Keratinocyte (primary cell): ENCODE measurements at regions not wholly inside any gene's neighbourhood (a gene's known extent, or its start where the extent isn't known, plus 50 kb on each side); places are given as distances from the start of the nearest gene placed in this dataset.
"Not testable (repeated sequence)": the region's sequence is repeated elsewhere in the genome, so short reads cannot be mapped to it uniquely, and the experiment has no call there.

ENCODE experiments used
- DNase-seq: peaks from one replicate; pipeline ENCODE4 v3.0.0-alpha.2; 2011; ENCODE audit warnings: low read depth, missing footprints, low spot score
- FAIRE-seq: peaks from 2 replicates; lab custom pipeline; 2011; peaks lifted over from hg19 to GRCh38; lab: Jason Lieb, UNC
- H2AFZ ChIP-seq: 2 replicates; pipeline ENCODE4 v1.6.0; 2012; ENCODE audit warnings: low read length, control low read depth, inconsistent platforms; ENCODE audit not compliant: control insufficient read depth
- H3K27ac ChIP-seq: 2 replicates; pipeline ENCODE4 v1.5.1; 2011; ENCODE audit warnings: low read length; ENCODE audit not compliant: control insufficient read depth, insufficient read depth
- H3K27me3 ChIP-seq: 3 replicates; pipeline ENCODE4 v1.6.0; 2011; ENCODE audit warnings: low read length; ENCODE audit not compliant: control insufficient read depth, insufficient read depth; ENCODE audit errors: extremely low read depth
- H3K36me3 ChIP-seq, 2 experiments: 2 replicates in 1 of 2; 3 replicates in 1 of 2; pipeline ENCODE4 v1.5.1; 2011; ENCODE audit warnings: low read length in 2 of 2, mild to moderate bottlenecking in 1 of 2; ENCODE audit not compliant: control insufficient read depth in 2 of 2, insufficient read depth in 2 of 2; ENCODE audit errors: extremely low read depth in 1 of 2
- H3K4me1 ChIP-seq: 3 replicates; pipeline ENCODE4 v1.5.1; 2011; ENCODE audit warnings: low read length; ENCODE audit not compliant: control insufficient read depth, insufficient read depth; ENCODE audit errors: extremely low read depth
- H3K4me2 ChIP-seq: 3 replicates; pipeline ENCODE4 v1.6.0; 2011; ENCODE audit warnings: low read depth, low read length; ENCODE audit not compliant: control insufficient read depth, insufficient read depth; ENCODE audit errors: extremely low read depth
- H3K4me3 ChIP-seq, 3 experiments: fragments of 200-600 bp in 1 of 3; sonication (generic) in 1 of 3; 2 replicates in 2 of 3; 3 replicates in 1 of 3; pipeline ENCODE4 v1.5.1; 2011 to 2016; ENCODE audit warnings: low read length in 3 of 3, mild to moderate bottlenecking in 3 of 3, control low read depth in 2 of 3, inconsistent platforms in 1 of 3, low read depth in 1 of 3, mixed read lengths in 1 of 3, mixed run types in 1 of 3, moderate library complexity in 1 of 3; ENCODE audit not compliant: control insufficient read depth in 2 of 3, insufficient read depth in 2 of 3; ENCODE audit errors: extremely low read depth in 1 of 3
- H3K79me2 ChIP-seq: 2 replicates; pipeline ENCODE4 v1.6.0; 2012; ENCODE audit warnings: low read length; ENCODE audit not compliant: control insufficient read depth, insufficient read depth
- H3K9ac ChIP-seq: 3 replicates; pipeline ENCODE4 v1.6.0; 2011; ENCODE audit warnings: low read length; ENCODE audit not compliant: control insufficient read depth, insufficient read depth; ENCODE audit errors: extremely low read depth
- H3K9me1 ChIP-seq: 3 replicates; pipeline ENCODE4 v1.6.0; 2011; ENCODE audit warnings: low read length; ENCODE audit not compliant: control insufficient read depth, insufficient read depth; ENCODE audit errors: extremely low read depth
- H3K9me3 ChIP-seq: 2 replicates; pipeline ENCODE4 v1.5.1; 2012; ENCODE audit warnings: low read depth, low read length; ENCODE audit not compliant: control insufficient read depth
- H4K20me1 ChIP-seq: 3 replicates; pipeline ENCODE4 v1.6.0; 2011; ENCODE audit warnings: low read length; ENCODE audit not compliant: control insufficient read depth, insufficient read depth; ENCODE audit errors: extremely low read depth
- EZH2 ChIP-seq: IDR thresholded peaks from one replicate; pipeline ENCODE4 v1.6.1; 2012; ENCODE audit warnings: inconsistent platforms, mild to moderate bottlenecking, low read length, moderate library complexity
- dilution Hi-C: fragments of 300-500 bp; cut with MboI; formaldehyde crosslinking; loops from one replicate; pipeline ENCODE4 v1.7.0; 2020; ENCODE audit warnings: low sequenced_read_pairs; ENCODE audit not compliant: extremely low pct_ligation_motif_present
- TF ChIP-seq, protein P1 (sequence below), 3 experiments: IDR thresholded peaks in 1 of 3; conservative IDR thresholded peaks in 1 of 3; optimal IDR thresholded peaks in 1 of 3; 2 replicates in 2 of 3; 3 replicates in 1 of 3; pipeline versions ENCODE3 to v1.5.1; 2011; ENCODE audit warnings: low read length in 3 of 3, mild to moderate bottlenecking in 3 of 3, moderate library complexity in 2 of 3, control low read depth in 1 of 3, inconsistent platforms in 1 of 3; ENCODE audit not compliant: insufficient read depth in 2 of 3; ENCODE audit errors: extremely low read depth in 1 of 3

DNA sequence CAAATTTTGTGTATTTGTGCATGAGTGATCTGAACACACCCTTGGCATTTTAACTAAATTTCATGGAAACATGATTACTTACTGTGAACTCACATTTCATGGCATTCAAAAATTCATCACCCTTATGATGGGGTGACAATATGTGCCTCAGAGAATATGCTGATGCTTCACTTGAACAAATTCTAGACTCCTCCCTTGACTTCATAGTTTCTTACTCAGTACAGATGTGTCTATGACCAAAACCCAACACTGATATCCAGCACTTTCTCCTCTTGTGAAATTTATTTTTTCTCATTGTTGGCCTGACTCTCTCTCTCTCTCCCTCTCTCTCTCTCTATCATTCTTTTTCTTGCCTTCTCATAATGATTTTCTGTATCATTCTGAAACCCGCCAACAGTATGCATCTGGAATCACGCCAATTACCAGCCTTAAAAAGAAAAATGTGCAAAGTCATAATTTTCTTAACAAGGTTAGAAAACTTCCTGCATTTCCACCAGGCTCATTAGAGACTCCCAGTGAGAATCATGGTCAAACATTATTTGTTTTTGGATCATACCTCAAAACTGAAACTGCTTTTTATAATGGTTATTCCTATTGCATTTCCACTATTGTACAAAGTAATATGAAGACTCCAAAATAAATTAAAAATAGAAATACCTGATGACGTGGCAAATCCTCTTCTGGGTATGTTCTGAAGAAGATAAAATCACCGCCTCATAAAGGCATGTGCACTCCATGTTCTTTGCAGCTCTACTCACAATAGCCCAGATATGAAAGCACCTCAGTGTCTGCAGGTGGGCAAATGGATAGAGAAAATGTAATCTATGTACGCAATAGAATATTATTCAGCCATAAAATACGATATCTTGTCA is 722.2 kb downstream of the TMEM121 start:
- Histone ChIP-seq H3K9me3 (no peaks in the 10 kb centered on the region), H2AFZ (no peak overlapping the region), H3K79me2 (no peaks in the 10 kb centered on the region), H3K27ac (no peak overlapping the region), H3K27me3 (no peaks in the 10 kb centered on the region), H3K4me3 (no peak overlapping the region), H3K4me2 (no peak overlapping the region), H3K9me1 (no peaks in the 10 kb centered on the region), H3K4me1 (no peaks in the 10 kb centered on the region), H3K9ac (no peak overlapping the region), H3K36me3 (no peaks in the 10 kb centered on the region), H4K20me1 (no peaks in the 10 kb centered on the region)
- DNase-seq (no peak), FAIRE-seq (no peak)
- TF ChIP-seq EZH2 = no peak
- TF ChIP-seq, protein P1, sequence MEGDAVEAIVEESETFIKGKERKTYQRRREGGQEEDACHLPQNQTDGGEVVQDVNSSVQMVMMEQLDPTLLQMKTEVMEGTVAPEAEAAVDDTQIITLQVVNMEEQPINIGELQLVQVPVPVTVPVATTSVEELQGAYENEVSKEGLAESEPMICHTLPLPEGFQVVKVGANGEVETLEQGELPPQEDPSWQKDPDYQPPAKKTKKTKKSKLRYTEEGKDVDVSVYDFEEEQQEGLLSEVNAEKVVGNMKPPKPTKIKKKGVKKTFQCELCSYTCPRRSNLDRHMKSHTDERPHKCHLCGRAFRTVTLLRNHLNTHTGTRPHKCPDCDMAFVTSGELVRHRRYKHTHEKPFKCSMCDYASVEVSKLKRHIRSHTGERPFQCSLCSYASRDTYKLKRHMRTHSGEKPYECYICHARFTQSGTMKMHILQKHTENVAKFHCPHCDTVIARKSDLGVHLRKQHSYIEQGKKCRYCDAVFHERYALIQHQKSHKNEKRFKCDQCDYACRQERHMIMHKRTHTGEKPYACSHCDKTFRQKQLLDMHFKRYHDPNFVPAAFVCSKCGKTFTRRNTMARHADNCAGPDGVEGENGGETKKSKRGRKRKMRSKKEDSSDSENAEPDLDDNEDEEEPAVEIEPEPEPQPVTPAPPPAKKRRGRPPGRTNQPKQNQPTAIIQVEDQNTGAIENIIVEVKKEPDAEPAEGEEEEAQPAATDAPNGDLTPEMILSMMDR (optimal IDR thresholded peaks at IDR 0.05 in 1 of 3, IDR thresholded peaks at IDR 0.05 in 1 of 3, conservative IDR thresholded peaks at IDR 0.05 in 1 of 3; ENCODE audit: extremely low read depth in 1 of 3, insufficient read depth in 2 of 3, low read length in 3 of 3) = no peak
- dilution Hi-C loops = no loop called here

DNA sequence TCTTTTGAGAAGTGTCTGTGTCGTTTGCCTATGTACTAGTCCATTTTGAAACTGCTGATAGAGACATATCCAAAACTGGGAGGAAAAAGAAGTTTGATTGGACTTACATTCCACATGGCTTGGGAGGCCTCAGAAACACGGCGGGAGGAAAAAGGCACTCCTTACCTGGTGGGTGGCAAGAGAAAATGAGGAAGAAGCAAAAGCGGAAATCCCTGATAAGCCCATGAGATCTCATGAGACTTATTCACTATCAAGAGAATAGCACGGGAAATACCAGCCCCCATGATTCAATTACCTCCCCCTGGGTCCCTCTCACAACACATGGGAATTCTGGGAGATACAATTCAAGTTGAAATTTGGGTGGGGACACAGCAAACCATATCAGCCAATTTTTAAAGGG is 727.6 kb downstream of the TMEM121 start:
- H3K9me1 ChIP-seq, dilution Hi-C loops, H3K27me3 ChIP-seq, H3K27ac ChIP-seq, H4K20me1 ChIP-seq, H3K4me3 ChIP-seq, H3K9ac ChIP-seq, H3K4me1 ChIP-seq, H3K79me2 ChIP-seq, H2AFZ ChIP-seq, H3K36me3 ChIP-seq, FAIRE-seq, H3K9me3 ChIP-seq, H3K4me2 ChIP-seq, DNase-seq: not testable (repeated sequence)
